SH-SY5Y (cell line): ENCODE measurements at regions not wholly inside any gene's neighbourhood (a gene's known extent, or its start where the extent isn't known, plus 50 kb on each side); places are given as distances from the start of the nearest gene placed in this dataset.

Experiments
- GATA2 ChIP-seq: IDR thresholded peaks from 2 replicates; pipeline ENCODE4 v1.6.1; 2011; ENCODE audit warnings: mild to moderate bottlenecking, low read depth, low read length
- GATA3 ChIP-seq: IDR thresholded peaks from 2 replicates; pipeline ENCODE4 v1.6.1; 2011; ENCODE audit warnings: low read depth, mild to moderate bottlenecking, low read length, moderate library complexity

DNA sequence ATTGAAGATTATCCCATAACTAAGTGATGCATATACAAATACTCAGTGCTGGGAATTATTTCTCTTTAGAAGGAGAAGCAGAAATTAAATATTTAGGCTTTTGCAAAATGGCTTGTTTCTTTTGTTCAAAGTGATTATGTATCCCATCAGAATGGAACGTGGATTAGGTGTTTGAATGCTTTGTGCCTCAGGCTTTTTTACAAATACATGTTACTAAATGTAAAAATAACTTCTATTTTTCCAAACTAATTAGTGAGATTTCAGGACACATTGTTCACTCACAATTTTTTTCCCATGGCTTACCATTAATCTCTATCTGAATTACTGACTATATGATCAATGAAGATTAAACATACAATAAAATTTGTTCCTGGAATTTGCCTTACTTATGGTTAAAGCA lies 925.9 kb upstream of the CITED2 start:
- TF ChIP-seq GATA3 (no peak), GATA2 (no peak)
